ENCODE measurements at regions not wholly inside any gene's neighbourhood (a gene's known extent, or its start where the extent isn't known, plus 50 kb on each side); places are given as distances from the start of the nearest gene placed in this dataset.

DNA sequence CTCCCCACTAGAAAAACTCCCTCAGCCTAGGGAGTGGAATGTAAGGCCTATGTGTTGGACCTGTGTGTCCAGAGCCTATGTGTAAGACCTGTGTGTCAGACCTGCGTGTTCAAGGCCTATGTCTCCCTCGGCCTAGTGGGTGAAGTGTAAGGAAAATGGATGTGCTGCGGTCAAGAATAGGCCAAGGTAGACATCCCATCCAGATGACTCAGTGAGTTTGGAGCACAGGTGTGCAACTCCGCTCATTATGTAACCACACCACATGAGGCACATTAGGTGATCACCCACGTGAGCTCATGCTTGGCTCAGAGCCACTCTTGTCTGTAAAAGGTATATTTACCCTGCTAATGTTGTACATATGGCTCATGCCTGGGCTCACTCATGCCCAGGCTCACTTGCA, 565.3 kb upstream of the CRIM1 start:
- Mint-ChIP-seq H3K4me1 (no peaks in the 10 kb centered on the region), H3K27ac (no peak overlapping the region), H3K9me3 (peaks cover 10% of the 10 kb centered on the region), H3K4me3 (no peak overlapping the region), H3K36me3 (ENCODE audit: low read depth) (no peaks in the 10 kb centered on the region), H3K27me3 (no peaks in the 10 kb centered on the region)
- intact Hi-C loops (cut with micrococcal nuclease) = no loop called here
- no peak for DNase-seq
- ChIA-PET POLR2A (no interaction called here), CTCF (no interaction called here)
- no peak for ATAC-seq (ENCODE audit: low read depth)
- TF ChIP-seq, protein P1, sequence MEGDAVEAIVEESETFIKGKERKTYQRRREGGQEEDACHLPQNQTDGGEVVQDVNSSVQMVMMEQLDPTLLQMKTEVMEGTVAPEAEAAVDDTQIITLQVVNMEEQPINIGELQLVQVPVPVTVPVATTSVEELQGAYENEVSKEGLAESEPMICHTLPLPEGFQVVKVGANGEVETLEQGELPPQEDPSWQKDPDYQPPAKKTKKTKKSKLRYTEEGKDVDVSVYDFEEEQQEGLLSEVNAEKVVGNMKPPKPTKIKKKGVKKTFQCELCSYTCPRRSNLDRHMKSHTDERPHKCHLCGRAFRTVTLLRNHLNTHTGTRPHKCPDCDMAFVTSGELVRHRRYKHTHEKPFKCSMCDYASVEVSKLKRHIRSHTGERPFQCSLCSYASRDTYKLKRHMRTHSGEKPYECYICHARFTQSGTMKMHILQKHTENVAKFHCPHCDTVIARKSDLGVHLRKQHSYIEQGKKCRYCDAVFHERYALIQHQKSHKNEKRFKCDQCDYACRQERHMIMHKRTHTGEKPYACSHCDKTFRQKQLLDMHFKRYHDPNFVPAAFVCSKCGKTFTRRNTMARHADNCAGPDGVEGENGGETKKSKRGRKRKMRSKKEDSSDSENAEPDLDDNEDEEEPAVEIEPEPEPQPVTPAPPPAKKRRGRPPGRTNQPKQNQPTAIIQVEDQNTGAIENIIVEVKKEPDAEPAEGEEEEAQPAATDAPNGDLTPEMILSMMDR (IDR thresholded peaks at IDR 0.05) = no peak

GRCh38 chr2:35788543-35788942, 567.0 kb upstream of the CRIM1 start:
- TF ChIP-seq, protein P1 (IDR thresholded peaks at IDR 0.05) = no peak
- ChIA-PET POLR2A (no interaction called here), CTCF (no interaction called here)
- ATAC-seq (ENCODE audit: low read depth) = no peak
- Mint-ChIP-seq H3K4me1 (no peaks in the 10 kb centered on the region), H3K9me3 (peaks cover 10% of the 10 kb centered on the region), H3K4me3 (no peak overlapping the region), H3K27ac (no peak overlapping the region), H3K27me3 (no peaks in the 10 kb centered on the region), H3K36me3 (ENCODE audit: low read depth) (no peaks in the 10 kb centered on the region)
- intact Hi-C loops (cut with micrococcal nuclease) = no loop called here
- DNase-seq = no peak

GRCh38 chr2:35787302-35788031, 568.1 kb upstream of the CRIM1 start:
- Mint-ChIP-seq H3K27me3 (no peaks in the 10 kb centered on the region), H3K27ac (no peak overlapping the region), H3K9me3 (peaks cover 10% of the 10 kb centered on the region), H3K4me3 (no peak overlapping the region), H3K36me3 (ENCODE audit: low read depth) (no peaks in the 10 kb centered on the region), H3K4me1 (no peaks in the 10 kb centered on the region)
- ATAC-seq (ENCODE audit: low read depth) (no peak), DNase-seq (no peak)
- TF ChIP-seq, protein P1 (IDR thresholded peaks at IDR 0.05) = no peak
- intact Hi-C loops (cut with micrococcal nuclease) = no loop called here
- ChIA-PET CTCF (no interaction called here), POLR2A (no interaction called here)

- Mint-ChIP-seq H3K9me3 (peaks cover 10% of the 10 kb centered on the region), H3K36me3 (ENCODE audit: low read depth) (no peaks in the 10 kb centered on the region), H3K27me3 (no peaks in the 10 kb centered on the region), H3K4me3 (no peak overlapping the region), H3K27ac (no peak overlapping the region), H3K4me1 (no peaks in the 10 kb centered on the region)
- intact Hi-C loops (cut with micrococcal nuclease) = no loop called here
- TF ChIP-seq, protein P1 (IDR thresholded peaks at IDR 0.05) = no peak
- DNase-seq = no peak
- CTCF ChIA-PET = no interaction called here
- POLR2A ChIA-PET = no interaction called here
- no peak for ATAC-seq (ENCODE audit: low read depth)
Measured at GRCh38 chr2:35785564-35785963, 570.0 kb upstream of the CRIM1 start.

GRCh38 chr2:35784777-35785176, 570.8 kb upstream of the CRIM1 start:
- Mint-ChIP-seq H3K36me3 (ENCODE audit: low read depth) (no peaks in the 10 kb centered on the region), H3K27ac (no peak overlapping the region), H3K9me3 (peaks cover 7% of the 10 kb centered on the region), H3K27me3 (no peaks in the 10 kb centered on the region), H3K4me1 (no peaks in the 10 kb centered on the region), H3K4me3 (no peak overlapping the region)
- ATAC-seq (ENCODE audit: low read depth) (no peak), DNase-seq (no peak)
- CTCF ChIA-PET = no interaction called here
- intact Hi-C loops (cut with micrococcal nuclease) = no loop called here
- POLR2A ChIA-PET = no interaction called here
- TF ChIP-seq, protein P1 (IDR thresholded peaks at IDR 0.05) = no peak

Data from activated B cell treated with CpG ODN at 0.5 μM for 24 hours (primary cell).